ENCODE measurements at regions not wholly inside any gene's neighbourhood (a gene's known extent, or its start where the extent isn't known, plus 50 kb on each side); places are given as distances from the start of the nearest gene placed in this dataset.

GRCh38 chr10:32147730-32148129 lies 91.5 kb upstream of the KIF5B start:
- no peak overlapping the region for H3K4me3 ChIP-seq (ENCODE audit: low read depth, poor library complexity, severe bottlenecking)
- TF ChIP-seq CTCF (IDR thresholded peaks at IDR 0.05) (no peak), POLR2A (IDR thresholded peaks at IDR 0.05) (no peak)
- intact Hi-C loops (cut with DNase I; ENCODE audit: low total_unique reads), result no loop called here
- 94 to 100% methylated on average over 1 of the region's 1 CpG for WGBS, 2 donors
- no peak for DNase-seq (ENCODE audit: low spot score in 2 of 2)

GRCh38 chr10:32146166-32146565 lies 89.9 kb upstream of the KIF5B start:
- intact Hi-C loops (cut with DNase I; ENCODE audit: low total_unique reads), result no loop called here
- H3K4me3 ChIP-seq (ENCODE audit: low read depth, poor library complexity, severe bottlenecking), result no peak overlapping the region
- peak in 1 of 2 donors; percentile 68 for DNase-seq (ENCODE audit: low spot score in 2 of 2)
- no peak for TF ChIP-seq POLR2A (IDR thresholded peaks at IDR 0.05)
- TF ChIP-seq CTCF (IDR thresholded peaks at IDR 0.05), result no peak
- WGBS, 2 donors, result 84 to 94% methylated on average over 4 of the region's 4 CpGs

GRCh38 chr10:32144817-32145688 lies 88.8 kb upstream of the KIF5B start:
- no peak overlapping the region for H3K4me3 ChIP-seq (ENCODE audit: low read depth, poor library complexity, severe bottlenecking)
- TF ChIP-seq CTCF (IDR thresholded peaks at IDR 0.05) (no peak), POLR2A (IDR thresholded peaks at IDR 0.05) (no peak)
- 57 to 66% methylated on average over 10 of the region's 10 CpGs for WGBS, 2 donors
- DNase-seq (ENCODE audit: low spot score in 2 of 2), result peak in 1 of 2 donors; percentile 53
- intact Hi-C loops (cut with DNase I; ENCODE audit: low total_unique reads), result no loop called here

- peak in 1 of 2 donors; percentile 66 for DNase-seq (ENCODE audit: low spot score in 2 of 2)
- H3K4me3 ChIP-seq (ENCODE audit: low read depth, poor library complexity, severe bottlenecking), result no peak overlapping the region
- no peak for TF ChIP-seq POLR2A (IDR thresholded peaks at IDR 0.05)
- TF ChIP-seq CTCF (IDR thresholded peaks at IDR 0.05), result no peak
- intact Hi-C loops (cut with DNase I; ENCODE audit: low total_unique reads), result no loop called here
- WGBS, 2 donors, result 56% methylated on average over 7 of the region's 7 CpGs
Observed at GRCh38 chr10:32143302-32143847, 87.2 kb upstream of the KIF5B start.

- no peak for DNase-seq (ENCODE audit: low spot score in 2 of 2)
- TF ChIP-seq CTCF (IDR thresholded peaks at IDR 0.05) (no peak), POLR2A (IDR thresholded peaks at IDR 0.05) (no peak)
- intact Hi-C loops (cut with DNase I; ENCODE audit: low total_unique reads), result no loop called here
- H3K4me3 ChIP-seq (ENCODE audit: low read depth, poor library complexity, severe bottlenecking), result no peak overlapping the region
- whole genome bisulfite sequencing, 2 donors, result 88% methylated on average over 2 of the region's 2 CpGs
Observed at GRCh38 chr10:32142646-32143045, 86.4 kb upstream of the KIF5B start.
